ENCODE measurements at regions not wholly inside any gene's neighbourhood (a gene's known extent, or its start where the extent isn't known, plus 50 kb on each side); places are given as distances from the start of the nearest gene placed in this dataset.
"Not testable (repeated sequence)": the region's sequence is repeated elsewhere in the genome, so short reads cannot be mapped to it uniquely, and the experiment has no call there.

GRCh38 chr4:66330125-66330524 lies 659.8 kb upstream of the EPHA5 start:
- no peaks in the 10 kb centered on the region for H3K36me3 Mint-ChIP-seq
- H3K4me1 Mint-ChIP-seq: no peaks in the 10 kb centered on the region
- ATAC-seq (no peak), DNase-seq (no peak)
- no peak overlapping the region for H3K27ac Mint-ChIP-seq
- no peak overlapping the region for H3K4me3 Mint-ChIP-seq
- POLR2A ChIA-PET: no interaction called here
- H3K9me3 Mint-ChIP-seq: peaks cover 0 to 19% (median 0%) of the 10 kb centered on the region in 9 donors
- H3K27me3 Mint-ChIP-seq: no peaks in the 10 kb centered on the region

- H3K9me3 Mint-ChIP-seq: peaks cover 0 to 19% (median 0%) of the 10 kb centered on the region in 9 donors
- POLR2A ChIA-PET: no interaction called here
- no peaks in the 10 kb centered on the region for H3K27me3 Mint-ChIP-seq
- DNase-seq (no peak), ATAC-seq (no peak)
- no peaks in the 10 kb centered on the region for H3K4me1 Mint-ChIP-seq
- H3K36me3 Mint-ChIP-seq: no peaks in the 10 kb centered on the region
- H3K4me3 Mint-ChIP-seq: no peak overlapping the region
- H3K27ac Mint-ChIP-seq: no peak overlapping the region
Measured at GRCh38 chr4:66328803-66329574, 658.7 kb upstream of the EPHA5 start.

GRCh38 chr4:66307641-66308438 lies 637.6 kb upstream of the EPHA5 start:
- peaks cover 0 to 6% (median 0%) of the 10 kb centered on the region in 3 donors for H3K36me3 Mint-ChIP-seq
- POLR2A ChIA-PET: no interaction called here
- H3K27me3 Mint-ChIP-seq: no peaks in the 10 kb centered on the region
- ATAC-seq (no peak), DNase-seq (no peak)
- H3K9me3 Mint-ChIP-seq: peaks cover 4 to 20% (median 7%) of the 10 kb centered on the region in 9 donors
- no peaks in the 10 kb centered on the region for H3K4me1 Mint-ChIP-seq
- H3K4me3 Mint-ChIP-seq: no peak overlapping the region
- H3K27ac Mint-ChIP-seq: no peak overlapping the region

GRCh38 chr4:66300336-66300934 lies 630.1 kb upstream of the EPHA5 start:
- ATAC-seq: no peak
- POLR2A ChIA-PET: no interaction called here
- H3K4me1 Mint-ChIP-seq: no peaks in the 10 kb centered on the region
- no peak overlapping the region for H3K27ac Mint-ChIP-seq
- H3K27me3 Mint-ChIP-seq: no peaks in the 10 kb centered on the region
- peaks cover 2 to 17% (median 9%) of the 10 kb centered on the region in 9 donors for H3K9me3 Mint-ChIP-seq
- no peak overlapping the region for H3K4me3 Mint-ChIP-seq
- no peaks in the 10 kb centered on the region for H3K36me3 Mint-ChIP-seq
- DNase-seq: no peak

- POLR2A ChIA-PET: no interaction called here
- Mint-ChIP-seq H3K9me3 (peaks cover 2 to 20% (median 12%) of the 10 kb centered on the region in 9 donors), H3K4me3 (no peak overlapping the region), H3K36me3 (no peaks in the 10 kb centered on the region), H3K27me3 (no peaks in the 10 kb centered on the region), H3K27ac (no peak overlapping the region), H3K4me1 (no peaks in the 10 kb centered on the region)
- ATAC-seq (no peak), DNase-seq (no peak)
Measured at GRCh38 chr4:66298569-66298968, 628.3 kb upstream of the EPHA5 start.

GRCh38 chr4:66297703-66298102 lies 627.4 kb upstream of the EPHA5 start:
- POLR2A ChIA-PET: no interaction called here
- H3K36me3 Mint-ChIP-seq: no peaks in the 10 kb centered on the region
- H3K4me3 Mint-ChIP-seq: no peak overlapping the region
- DNase-seq: no peak
- peaks cover 2 to 24% (median 12%) of the 10 kb centered on the region in 9 donors for H3K9me3 Mint-ChIP-seq
- no peaks in the 10 kb centered on the region for H3K27me3 Mint-ChIP-seq
- ATAC-seq: no peak
- no peak overlapping the region for H3K27ac Mint-ChIP-seq
- no peaks in the 10 kb centered on the region for H3K4me1 Mint-ChIP-seq

GRCh38 chr4:66294638-66295037 lies 624.3 kb upstream of the EPHA5 start:
- no peaks in the 10 kb centered on the region for H3K36me3 Mint-ChIP-seq
- ATAC-seq (no peak), DNase-seq (no peak)
- H3K27ac Mint-ChIP-seq: no peak overlapping the region
- peaks cover 2 to 31% (median 12%) of the 10 kb centered on the region in 9 donors for H3K9me3 Mint-ChIP-seq
- H3K27me3 Mint-ChIP-seq: no peaks in the 10 kb centered on the region
- no peak overlapping the region for H3K4me3 Mint-ChIP-seq
- H3K4me1 Mint-ChIP-seq: no peaks in the 10 kb centered on the region
- POLR2A ChIA-PET: no interaction called here

- POLR2A ChIA-PET: no interaction called here
- H3K27ac Mint-ChIP-seq: no peak overlapping the region
- ATAC-seq (no peak), DNase-seq (peak in 1 of 10 donors; percentile 57)
- H3K9me3 Mint-ChIP-seq: peaks cover 0 to 7% (median 0%) of the 10 kb centered on the region in 9 donors
- H3K36me3 Mint-ChIP-seq: no peaks in the 10 kb centered on the region
- H3K27me3 Mint-ChIP-seq: no peaks in the 10 kb centered on the region
- H3K4me1 Mint-ChIP-seq: no peaks in the 10 kb centered on the region
- H3K4me3 Mint-ChIP-seq: no peak overlapping the region
Measured at GRCh38 chr4:66284991-66285451, 614.7 kb upstream of the EPHA5 start.

- no peak overlapping the region for H3K27ac Mint-ChIP-seq
- no peak overlapping the region for H3K4me3 Mint-ChIP-seq
- no peaks in the 10 kb centered on the region for H3K4me1 Mint-ChIP-seq
- DNase-seq (no peak), ATAC-seq (no peak)
- no peaks in the 10 kb centered on the region for H3K27me3 Mint-ChIP-seq
- no peaks in the 10 kb centered on the region for H3K36me3 Mint-ChIP-seq
- POLR2A ChIA-PET: no interaction called here
- peaks cover 0 to 12% (median 2%) of the 10 kb centered on the region in 9 donors for H3K9me3 Mint-ChIP-seq
Measured at GRCh38 chr4:66279084-66279483, 608.8 kb upstream of the EPHA5 start.

- POLR2A ChIA-PET: no interaction called here
- no peak overlapping the region for H3K4me3 Mint-ChIP-seq
- no peak for ATAC-seq
- no peaks in the 10 kb centered on the region for H3K27me3 Mint-ChIP-seq
- no peaks in the 10 kb centered on the region for H3K4me1 Mint-ChIP-seq
- H3K9me3 Mint-ChIP-seq: peaks cover 0 to 14% (median 9%) of the 10 kb centered on the region in 9 donors
- H3K27ac Mint-ChIP-seq: no peak overlapping the region
- no peaks in the 10 kb centered on the region for H3K36me3 Mint-ChIP-seq
- no peak for DNase-seq
Measured at GRCh38 chr4:66275411-66276038, 605.2 kb upstream of the EPHA5 start.

- ATAC-seq: no peak
- no peaks in the 10 kb centered on the region for H3K4me1 Mint-ChIP-seq
- H3K9me3 Mint-ChIP-seq: peaks cover 8 to 22% (median 13%) of the 10 kb centered on the region in 9 donors
- no peak overlapping the region for H3K27ac Mint-ChIP-seq
- POLR2A ChIA-PET: no interaction called here
- H3K4me3 Mint-ChIP-seq: no peak overlapping the region
- H3K36me3 Mint-ChIP-seq: no peaks in the 10 kb centered on the region
- no peaks in the 10 kb centered on the region for H3K27me3 Mint-ChIP-seq
- no peak for DNase-seq
Measured at GRCh38 chr4:66273110-66273509, 602.8 kb upstream of the EPHA5 start.

GRCh38 chr4:66270356-66270755 lies 600.1 kb upstream of the EPHA5 start:
- H3K27me3 Mint-ChIP-seq, DNase-seq, POLR2A ChIA-PET, H3K4me3 Mint-ChIP-seq, H3K36me3 Mint-ChIP-seq, H3K4me1 Mint-ChIP-seq, ATAC-seq, H3K27ac Mint-ChIP-seq: not testable (repeated sequence)
- H3K9me3 Mint-ChIP-seq: peaks cover 7 to 33% (median 13%) of the 10 kb centered on the region in 9 donors

GRCh38 chr4:66266554-66266953 lies 596.3 kb upstream of the EPHA5 start:
- peaks cover 7 to 33% (median 20%) of the 10 kb centered on the region in 9 donors for H3K9me3 Mint-ChIP-seq

More at GRCh38 chr4:66266554-66266953, 596.3 kb upstream of the EPHA5 start:
- DNase-seq, H3K27ac Mint-ChIP-seq, H3K4me1 Mint-ChIP-seq, POLR2A ChIA-PET, ATAC-seq, H3K4me3 Mint-ChIP-seq, H3K27me3 Mint-ChIP-seq, H3K36me3 Mint-ChIP-seq: not testable (repeated sequence)

Measured in naive thymus-derived CD8-positive, alpha-beta T cell (primary cell).